Erythroblast (primary cell): ENCODE measurements at regions not wholly inside any gene's neighbourhood (a gene's known extent, or its start where the extent isn't known, plus 50 kb on each side); places are given as distances from the start of the nearest gene placed in this dataset.

Experiments used
- GATA1 ChIP-seq: IDR thresholded peaks from 2 replicates; pipeline ENCODE4 v1.6.1; 2011; ENCODE audit warnings: low read depth, mild to moderate bottlenecking, control low read depth, low read length, moderate library complexity
- POLR2A ChIP-seq: IDR thresholded peaks from 2 replicates; pipeline ENCODE4 v1.6.1; 2011; ENCODE audit warnings: mild to moderate bottlenecking, low read length

GRCh38 chr11:39542460-39542859, 1917.0 kb downstream of the LRRC4C start:
- TF ChIP-seq POLR2A (no peak), GATA1 (no peak)
